ENCODE measurements at regions not wholly inside any gene's neighbourhood (a gene's known extent, or its start where the extent isn't known, plus 50 kb on each side); places are given as distances from the start of the nearest gene placed in this dataset.

- DNase-seq (ENCODE audit: low read depth in 1 of 2, low spot score in 2 of 2) (no peak), FAIRE-seq (no peak)
- Histone ChIP-seq H4K5ac (ENCODE audit: insufficient read length, low read depth, low read length) (no peak overlapping the region), H2BK15ac (ENCODE audit: low read length) (no peak overlapping the region), H2AK5ac (ENCODE audit: low read depth, low read length) (no peak overlapping the region), H3K27me3 (replicated peaks in 1 of 4; ENCODE audit: control insufficient read depth in 3 of 4, extremely low read depth in 1 of 4, insufficient read depth in 3 of 4, low read length in 3 of 4) (no peaks in the 10 kb centered on the region), H3K4ac (replicated peaks; ENCODE audit: insufficient read length, low read depth, low read length) (no peak overlapping the region), H3K27ac (ENCODE audit: low read depth, low read length) (no peak overlapping the region), H3K23me2 (ENCODE audit: low read depth, low read length) (no peaks in the 10 kb centered on the region), H3K4me3 (ENCODE audit: extremely low read depth in 1 of 4, insufficient read depth in 2 of 4, low read depth in 3 of 4, low read length in 4 of 4) (no peak overlapping the region), H4K20me1 (replicated peaks in 1 of 2; ENCODE audit: control insufficient read depth in 1 of 2, insufficient read depth in 2 of 2, low read length in 2 of 2) (no peaks in the 10 kb centered on the region), H3K9me3 (ENCODE audit: insufficient read depth in 2 of 2, low read depth in 1 of 2, low read length in 1 of 2) (0 out of 4 replicates have a peak, but pooled peaks cover 0 to 3% of the 10 kb centered on the region in 2 experiments), H3K18ac (ENCODE audit: extremely low read depth, low read length) (no peak overlapping the region), H3K9ac (replicated peaks in 1 of 4; ENCODE audit: extremely low read depth in 1 of 4, low read depth in 3 of 4, low read length in 3 of 4) (no peak overlapping the region), H3K23ac (ENCODE audit: insufficient read length) (no peak overlapping the region), H2BK12ac (ENCODE audit: low read depth, low read length) (no peak overlapping the region), H4K91ac (replicated peaks; ENCODE audit: insufficient read length, low read length) (no peak overlapping the region), H3K56ac (replicated peaks; ENCODE audit: insufficient read length, low read depth, low read length) (no peak overlapping the region), H4K8ac (ENCODE audit: extremely low read depth, insufficient read depth, low read length) (no peak overlapping the region), H2BK120ac (replicated peaks; ENCODE audit: low read depth, low read length) (no peak overlapping the region), H3K4me1 (replicated peaks in 1 of 4; ENCODE audit: control insufficient read depth in 3 of 4, insufficient read depth in 4 of 4, low read length in 3 of 4) (no peaks in the 10 kb centered on the region), H3K36me3 (ENCODE audit: control insufficient read depth in 2 of 4, insufficient read depth in 4 of 4, low read length in 3 of 4) (no peaks in the 10 kb centered on the region), H3K79me2 (ENCODE audit: control insufficient read depth in 1 of 2, insufficient read depth in 2 of 2, low read length in 2 of 2) (no peaks in the 10 kb centered on the region), H2BK5ac (ENCODE audit: low read depth, low read length) (no peak overlapping the region), H3K14ac (ENCODE audit: insufficient read length) (no peak overlapping the region), H2AFZ (ENCODE audit: low read length) (no peak overlapping the region), H3K4me2 (ENCODE audit: insufficient read depth in 1 of 2, low read depth in 2 of 2, low read length in 2 of 2) (no peak overlapping the region), H3K79me1 (ENCODE audit: low read depth, low read length) (no peaks in the 10 kb centered on the region; the same call in 1 of the 2 replicates), H2BK20ac (ENCODE audit: low read length) (no peak overlapping the region)
- ChIA-PET CTCF (ENCODE audit: partially characterized antibody) (interaction anchor here (0.8 kb wide), 1 partner anchor 17 kb away, joined by 4 read pairs; no protein-coding TSS in a partner anchor), POLR2A (ENCODE audit: partially characterized antibody) (no interaction called here)
- 93% methylated on average over 12 of the region's 12 CpGs; no CpG with 5 or more reads in 1 of the 2 experiments for WGBS, 2 experiments (ENCODE audit: extremely low coverage in 1 of 2, insufficient coverage in 1 of 2, insufficient read length in 1 of 2, insufficient replicate concordance in 2 of 2, low coverage in 1 of 2, low lambda C conversion rate in 2 of 2, missing lambda C conversion rate in 1 of 2)
- TF ChIP-seq USF2 (IDR thresholded peaks at IDR 0.05; ENCODE audit: low read length) (no peak), CHD2 (IDR thresholded peaks at IDR 0.05; ENCODE audit: low read length) (no peak), SP2 (IDR thresholded peaks at IDR 0.05; ENCODE audit: low read length) (no peak), GTF2F1 (IDR thresholded peaks at IDR 0.05; ENCODE audit: borderline replicate concordance, low read depth, low read length) (no peak), TCF12 (IDR thresholded peaks at IDR 0.05; ENCODE audit: low read depth, low read length) (no peak), BRCA1 (IDR thresholded peaks at IDR 0.05; ENCODE audit: low read depth, low read length) (no peak), BACH1 (IDR thresholded peaks at IDR 0.05; ENCODE audit: low read length) (no peak), POLR2A (IDR thresholded peaks at IDR 0.05; ENCODE audit: control extremely low read depth in 1 of 2, low read depth in 2 of 2, low read length in 2 of 2) (no peak), ATF2 (IDR thresholded peaks at IDR 0.05; ENCODE audit: low read length) (no peak), CEBPB (IDR thresholded peaks at IDR 0.05; ENCODE audit: low read depth, low read length) (no peak), POLR2AphosphoS5 (IDR thresholded peaks at IDR 0.05; ENCODE audit: low read depth, low read length) (no peak), JUND (IDR thresholded peaks at IDR 0.05; ENCODE audit: low read length) (no peak)
- TF ChIP-seq, protein P1, sequence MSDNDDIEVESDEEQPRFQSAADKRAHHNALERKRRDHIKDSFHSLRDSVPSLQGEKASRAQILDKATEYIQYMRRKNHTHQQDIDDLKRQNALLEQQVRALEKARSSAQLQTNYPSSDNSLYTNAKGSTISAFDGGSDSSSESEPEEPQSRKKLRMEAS (IDR thresholded peaks at IDR 0.05): no peak
Observed at GRCh38 chr19:30817197-30817596, 445.0 kb downstream of the ZNF536 start.
